DND-41 (cell line): ENCODE measurements at regions not wholly inside any gene's neighbourhood (a gene's known extent, or its start where the extent isn't known, plus 50 kb on each side); places are given as distances from the start of the nearest gene placed in this dataset.

Experiments
- ATAC-seq: fragments of 200-7000 bp; cut with Tn5 transposase; 3 replicates; pipeline ENCODE4 v1.9.1; 2021; ENCODE audit warnings: low read depth; ENCODE audit not compliant: insufficient read depth
- DNase-seq: peaks from one replicate; pipeline ENCODE4 v3.0.0-alpha.2; 2020
- H2AFZ ChIP-seq: 2 replicates; pipeline ENCODE4 v1.6.0; 2012; ENCODE audit warnings: low read depth, low read length
- H3K27ac ChIP-seq: 2 replicates; pipeline ENCODE4 v1.5.1; 2012; ENCODE audit warnings: low read length, inconsistent platforms
- H3K27me3 ChIP-seq: fragments of 200-600 bp; sonication (generic); 2 replicates; pipeline ENCODE4 v1.6.0; 2012; ENCODE audit warnings: low read length, mild to moderate bottlenecking, inconsistent platforms; ENCODE audit not compliant: insufficient read depth, poor library complexity
- H3K36me3 ChIP-seq: 2 replicates; pipeline ENCODE4 v1.5.1; 2012; ENCODE audit warnings: low read length, inconsistent platforms; ENCODE audit not compliant: insufficient read depth
- H3K4me1 ChIP-seq: 2 replicates; pipeline ENCODE4 v1.5.1; 2012; ENCODE audit warnings: mild to moderate bottlenecking, low read length; ENCODE audit not compliant: insufficient read depth
- H3K4me2 ChIP-seq: 2 replicates; pipeline ENCODE4 v1.6.0; 2012; ENCODE audit warnings: mild to moderate bottlenecking, moderate library complexity, low read length, inconsistent platforms; ENCODE audit not compliant: insufficient read depth
- H3K4me3 ChIP-seq, 2 experiments: fragments of 200-600 bp in 1 of 2; shearing (Covaris generic) in 1 of 2; 2 replicates each; pipeline ENCODE4 v1.5.1; 2012 to 2016; ENCODE audit warnings: inconsistent platforms in 2 of 2, low read length in 2 of 2, mild to moderate bottlenecking in 2 of 2, low read depth in 1 of 2, moderate library complexity in 1 of 2
- H3K79me2 ChIP-seq: 2 replicates; pipeline ENCODE4 v1.6.0; 2012; ENCODE audit warnings: low read length, inconsistent platforms; ENCODE audit not compliant: insufficient read depth
- H3K9ac ChIP-seq: 2 replicates; pipeline ENCODE4 v1.6.0; 2012; ENCODE audit warnings: low read depth, mild to moderate bottlenecking, inconsistent platforms, low read length, moderate library complexity
- H3K9me3 ChIP-seq: 2 replicates; pipeline ENCODE4 v1.5.1; 2012; ENCODE audit warnings: low read length, moderate library complexity, mild to moderate bottlenecking, inconsistent platforms; ENCODE audit not compliant: insufficient read depth, severe bottlenecking
- H4K20me1 ChIP-seq: 2 replicates; pipeline ENCODE4 v1.6.0; 2012; ENCODE audit warnings: low read length; ENCODE audit not compliant: insufficient read depth
- CTCF ChIP-seq: IDR thresholded peaks from 2 replicates; pipeline ENCODE4 v1.5.1; 2012; ENCODE audit warnings: borderline replicate concordance, low read length, moderate library complexity, mild to moderate bottlenecking; ENCODE audit not compliant: poor library complexity, severe bottlenecking; ENCODE audit errors: extremely low read depth
- EZH2 ChIP-seq: IDR thresholded peaks from 3 replicates; pipeline ENCODE4 v1.6.1; 2012; ENCODE audit warnings: borderline replicate concordance, low read depth, mild to moderate bottlenecking, moderate library complexity, low read length, inconsistent platforms; ENCODE audit not compliant: severe bottlenecking

- H3K4me3 ChIP-seq: no peak overlapping the region
- H3K79me2 ChIP-seq: no peaks in the 10 kb centered on the region
- no peak overlapping the region for H3K9ac ChIP-seq
- no peak overlapping the region for H3K4me2 ChIP-seq
- H3K27ac ChIP-seq: no peak overlapping the region
- H4K20me1 ChIP-seq: no peaks in the 10 kb centered on the region
- no peaks in the 10 kb centered on the region for H3K27me3 ChIP-seq
- no peaks in the 10 kb centered on the region for H3K9me3 ChIP-seq
- H3K4me1 ChIP-seq: no peaks in the 10 kb centered on the region
- ATAC-seq (no peak), DNase-seq (no peak)
- no peak for TF ChIP-seq CTCF
- no peak for TF ChIP-seq EZH2
- no peak overlapping the region for H2AFZ ChIP-seq
- H3K36me3 ChIP-seq: no peaks in the 10 kb centered on the region
Observed at GRCh38 chr4:123546573-123547060, 150.0 kb downstream of the SPRY1 start.

GRCh38 chr4:123547216-123548165 is 150.9 kb downstream of the SPRY1 start:
- Histone ChIP-seq H3K4me2 (no peak overlapping the region), H3K27me3 (no peaks in the 10 kb centered on the region), H3K27ac (no peak overlapping the region), H3K9ac (no peak overlapping the region), H3K36me3 (no peaks in the 10 kb centered on the region), H4K20me1 (no peaks in the 10 kb centered on the region), H3K9me3 (no peaks in the 10 kb centered on the region), H3K4me1 (no peaks in the 10 kb centered on the region), H2AFZ (no peak overlapping the region), H3K79me2 (no peaks in the 10 kb centered on the region), H3K4me3 (no peak overlapping the region)
- no peak for ATAC-seq
- no peak for DNase-seq
- no peak for TF ChIP-seq EZH2
- TF ChIP-seq CTCF: no peak

- DNase-seq: peak; percentile 9
- H3K4me3 ChIP-seq: no peak overlapping the region
Observed at GRCh38 chr4:123553279-123553678, 156.7 kb downstream of the SPRY1 start.

More at GRCh38 chr4:123553279-123553678, 156.7 kb downstream of the SPRY1 start:
- Histone ChIP-seq H3K79me2 (no peaks in the 10 kb centered on the region), H3K4me1 (no peaks in the 10 kb centered on the region), H3K27ac (no peak overlapping the region), H3K9me3 (no peaks in the 10 kb centered on the region), H3K9ac (no peak overlapping the region), H3K36me3 (no peaks in the 10 kb centered on the region), H3K4me2 (no peak overlapping the region), H4K20me1 (no peaks in the 10 kb centered on the region), H2AFZ (no peak overlapping the region), H3K27me3 (no peaks in the 10 kb centered on the region)
- peak; percentile 37; the same call in 1 of the 3 replicates for ATAC-seq
- no peak for TF ChIP-seq EZH2
- TF ChIP-seq CTCF: no peak
